Stimulated activated effector memory CD8-positive, alpha-beta T cell treated with anti-CD3 and anti-CD28 coated beads, Interleukin-12 subunit alpha, Interleukin-12 subunit beta, amount 100 ng/mL, for 72 hours (primary cell): ENCODE measurements at regions not wholly inside any gene's neighbourhood (a gene's known extent, or its start where the extent isn't known, plus 50 kb on each side); places are given as distances from the start of the nearest gene placed in this dataset.
"Not testable (repeated sequence)": the region's sequence is repeated elsewhere in the genome, so short reads cannot be mapped to it uniquely, and the experiment has no call there.

Source experiments
- ATAC-seq: fragments of 150-1000 bp; cut with Tn5 transposase; 2 replicates; pipeline ENCODE4 v1.10.0; 2021
- DNase-seq, 2 donors: peaks; one replicate each; pipeline ENCODE4 v3.0.0; 2021 to 2022; ENCODE audit warnings: low spot score in 2 of 2
- H3K27ac Mint-ChIP-seq: one replicate; pipeline ENCODE4 v1.8.0; 2022; ENCODE audit warnings: mild to moderate bottlenecking, mixed read lengths
- H3K36me3 Mint-ChIP-seq: one replicate; pipeline ENCODE4 v1.8.0; 2022; ENCODE audit warnings: mild to moderate bottlenecking, mixed read lengths
- H3K4me1 Mint-ChIP-seq: one replicate; pipeline ENCODE4 v1.8.0; 2022; ENCODE audit warnings: mixed read lengths
- H3K4me3 Mint-ChIP-seq: one replicate; pipeline ENCODE4 v1.8.0; 2022; ENCODE audit warnings: mild to moderate bottlenecking, mixed read lengths
- H3K9me3 Mint-ChIP-seq: one replicate; pipeline ENCODE4 v1.8.0; 2022; ENCODE audit warnings: mixed read lengths

GRCh38 chr3:99319450-99319849, 318.9 kb upstream of the COL8A1 start:
- Mint-ChIP-seq H3K4me1 (no peaks in the 10 kb centered on the region), H3K36me3 (no peaks in the 10 kb centered on the region), H3K9me3 (peaks cover 8% of the 10 kb centered on the region), H3K4me3 (no peak overlapping the region), H3K27ac (no peak overlapping the region)
- DNase-seq (no peak), ATAC-seq (no peak)

- H3K36me3 Mint-ChIP-seq: no peaks in the 10 kb centered on the region
- no peaks in the 10 kb centered on the region for H3K4me1 Mint-ChIP-seq
Measured at GRCh38 chr3:99317201-99317600, 321.2 kb upstream of the COL8A1 start.

DNA sequence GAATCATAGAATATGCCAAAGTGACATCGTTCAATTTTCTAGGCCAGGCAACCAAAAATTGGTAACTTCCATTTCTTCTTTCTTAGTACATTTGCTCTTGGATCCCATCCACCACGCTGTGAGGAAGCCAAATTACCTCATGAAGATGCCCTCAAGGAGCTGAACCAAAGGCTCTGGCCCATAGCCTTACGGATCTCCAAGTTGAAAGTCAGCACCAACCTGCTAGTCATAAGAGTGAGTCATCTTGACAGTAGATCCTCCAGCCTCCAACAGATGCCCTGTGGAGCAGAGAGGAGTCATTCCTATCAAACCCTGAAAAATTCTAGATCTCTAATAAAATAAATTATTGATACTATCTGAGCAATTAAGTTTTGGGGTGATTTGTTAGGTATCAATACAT, 322.5 kb upstream of the COL8A1 start:
- no peak overlapping the region for H3K4me3 Mint-ChIP-seq
- no peak overlapping the region for H3K27ac Mint-ChIP-seq
- no peak for ATAC-seq
- DNase-seq: no peak
- H3K36me3 Mint-ChIP-seq: no peaks in the 10 kb centered on the region
- peaks cover 10% of the 10 kb centered on the region for H3K9me3 Mint-ChIP-seq
- no peaks in the 10 kb centered on the region for H3K4me1 Mint-ChIP-seq

More at GRCh38 chr3:99317201-99317600, 321.2 kb upstream of the COL8A1 start:
- peaks cover 10% of the 10 kb centered on the region for H3K9me3 Mint-ChIP-seq
- no peak for ATAC-seq
- DNase-seq: no peak
- no peak overlapping the region for H3K4me3 Mint-ChIP-seq
- H3K27ac Mint-ChIP-seq: no peak overlapping the region

- no peaks in the 10 kb centered on the region for H3K36me3 Mint-ChIP-seq
- no peak for ATAC-seq
- peaks cover 17% of the 10 kb centered on the region for H3K9me3 Mint-ChIP-seq
- no peak for DNase-seq
- no peak overlapping the region for H3K27ac Mint-ChIP-seq
- no peak overlapping the region for H3K4me3 Mint-ChIP-seq
- H3K4me1 Mint-ChIP-seq: no peaks in the 10 kb centered on the region
Measured at GRCh38 chr3:99313485-99313884, 324.9 kb upstream of the COL8A1 start.

DNA sequence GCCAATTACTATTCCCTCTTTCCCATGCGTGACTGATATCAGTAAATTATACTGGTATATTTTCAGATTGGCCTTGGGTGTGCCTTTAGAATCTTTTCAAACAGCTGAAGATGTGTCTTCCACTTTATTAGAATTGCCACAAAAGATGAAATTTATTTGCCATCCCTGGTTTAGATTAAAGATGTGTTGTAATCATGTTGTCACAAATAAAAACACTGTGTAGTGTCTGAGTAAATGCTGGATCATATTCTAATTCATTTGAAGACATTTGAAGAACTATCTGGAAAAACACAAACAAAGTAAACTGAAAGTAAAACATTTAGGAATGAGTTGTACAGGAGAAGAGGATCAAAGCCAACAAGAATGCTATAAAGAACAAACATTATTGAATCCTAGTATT, 339.7 kb upstream of the COL8A1 start:
- H3K4me1 Mint-ChIP-seq: no peaks in the 10 kb centered on the region
- H3K27ac Mint-ChIP-seq: no peak overlapping the region
- ATAC-seq (no peak), DNase-seq (no peak)
- H3K36me3 Mint-ChIP-seq: no peaks in the 10 kb centered on the region
- H3K4me3 Mint-ChIP-seq: no peak overlapping the region
- peaks cover 5% of the 10 kb centered on the region for H3K9me3 Mint-ChIP-seq

DNA sequence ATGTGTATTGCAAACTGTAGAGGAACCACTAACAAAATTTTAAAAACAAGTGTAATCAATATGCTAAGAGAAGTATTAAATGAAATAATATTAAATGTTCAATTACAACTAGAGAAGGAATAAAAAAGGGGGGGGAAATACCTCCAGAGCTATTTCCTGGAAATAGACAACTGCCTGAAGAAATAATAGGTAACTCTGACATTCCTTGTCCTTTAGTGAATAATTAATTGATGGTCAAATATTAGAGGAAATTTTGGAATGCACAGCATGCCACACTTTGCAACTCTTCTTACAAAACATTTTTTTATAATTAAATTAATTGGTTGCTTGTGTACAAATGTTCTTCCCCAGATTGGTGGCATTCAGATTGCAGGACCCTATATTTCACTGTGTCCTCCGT, 342.6 kb upstream of the COL8A1 start:
- Mint-ChIP-seq H3K9me3 (peaks cover 2% of the 10 kb centered on the region), H3K27ac (no peak overlapping the region), H3K4me3 (no peak overlapping the region), H3K36me3 (no peaks in the 10 kb centered on the region), H3K4me1 (no peaks in the 10 kb centered on the region)
- ATAC-seq (no peak), DNase-seq (no peak)

DNA sequence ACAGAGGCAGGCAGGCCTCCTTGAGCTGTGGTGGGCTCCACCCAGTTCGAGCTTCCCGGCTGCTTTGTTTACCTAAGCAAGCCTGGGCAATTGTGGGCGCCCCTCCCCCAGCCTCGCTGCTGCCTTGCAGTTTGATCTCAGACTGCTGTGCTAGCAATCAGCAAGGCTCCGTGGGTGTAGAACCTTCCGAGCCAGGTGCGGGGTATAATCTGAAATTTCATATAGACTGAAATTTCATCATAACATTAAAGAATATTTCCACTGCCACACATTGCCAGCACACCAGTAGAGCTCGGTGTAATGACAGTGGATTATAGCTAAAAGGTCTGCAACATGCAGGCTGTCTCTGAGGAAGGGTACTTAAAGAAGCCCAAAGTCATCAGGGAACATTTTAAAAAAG, 344.3 kb upstream of the COL8A1 start:
- H3K4me3 Mint-ChIP-seq, H3K27ac Mint-ChIP-seq, DNase-seq, H3K9me3 Mint-ChIP-seq, H3K36me3 Mint-ChIP-seq, ATAC-seq, H3K4me1 Mint-ChIP-seq: not testable (repeated sequence)

DNA sequence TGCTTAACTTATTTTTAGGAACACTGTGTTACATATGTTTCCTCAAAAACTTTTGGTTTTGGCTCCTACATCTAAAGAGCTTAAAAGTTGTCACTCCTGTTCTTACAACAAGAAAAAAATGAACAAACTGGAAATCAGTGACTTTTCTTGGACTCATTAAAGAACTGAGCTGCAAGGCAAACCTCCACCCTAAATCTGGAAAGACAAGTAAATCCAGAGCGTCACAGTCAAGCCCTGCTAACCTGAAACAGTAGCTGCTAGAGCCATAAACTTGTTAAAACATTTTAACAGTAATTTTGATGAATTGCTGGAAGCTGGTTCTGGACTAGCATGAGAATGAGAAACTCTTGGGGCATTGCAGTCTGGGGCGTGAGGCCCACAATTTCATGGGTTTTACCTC, 350.5 kb upstream of the COL8A1 start:
- Mint-ChIP-seq H3K9me3 (peaks cover 7% of the 10 kb centered on the region), H3K36me3 (no peaks in the 10 kb centered on the region), H3K27ac (no peak overlapping the region), H3K4me1 (no peaks in the 10 kb centered on the region), H3K4me3 (no peak overlapping the region)
- ATAC-seq (no peak), DNase-seq (no peak)

- no peaks in the 10 kb centered on the region for H3K36me3 Mint-ChIP-seq
- no peaks in the 10 kb centered on the region for H3K4me1 Mint-ChIP-seq
- peaks cover 7% of the 10 kb centered on the region for H3K9me3 Mint-ChIP-seq
- ATAC-seq (no peak), DNase-seq (no peak)
- H3K4me3 Mint-ChIP-seq: no peak overlapping the region
- H3K27ac Mint-ChIP-seq: no peak overlapping the region
Measured at GRCh38 chr3:99286266-99286845, 352.0 kb upstream of the COL8A1 start.

DNA sequence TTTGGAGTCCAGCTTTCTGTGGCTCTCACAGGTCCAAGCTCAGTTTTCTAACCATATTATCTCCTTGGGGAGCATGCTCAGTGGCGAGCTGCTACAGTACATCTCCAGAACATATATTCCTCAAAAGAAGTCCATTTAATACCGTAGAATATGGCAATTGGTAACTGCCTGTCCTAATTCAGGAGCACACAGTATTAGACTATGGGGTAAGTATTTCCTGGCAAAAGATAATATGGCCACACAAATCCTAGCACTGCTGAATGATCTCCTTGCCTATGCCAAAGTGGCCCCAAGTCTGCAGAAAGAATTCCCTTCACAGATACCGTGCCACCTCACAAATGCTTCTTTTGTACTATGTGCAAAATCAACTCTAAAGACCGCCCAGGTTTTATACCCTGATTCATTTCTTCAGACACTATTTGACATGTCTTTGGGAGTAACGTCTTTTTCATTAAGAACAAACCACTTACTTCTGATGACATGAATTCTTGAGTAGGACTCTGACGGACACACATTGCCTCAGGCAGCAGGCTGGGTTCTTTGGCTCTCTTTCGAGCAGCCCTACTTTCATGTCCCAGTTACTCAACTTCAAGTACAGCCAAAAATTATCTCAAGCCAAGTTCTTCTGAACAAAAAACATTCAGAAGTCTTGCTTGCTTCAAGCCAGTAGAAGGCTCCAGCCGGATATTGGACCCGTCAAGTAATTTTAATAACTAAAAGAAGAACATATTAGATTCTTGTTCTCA, 368.3 kb upstream of the DCBLD2 start:
- ATAC-seq: peak; percentile 16
- Mint-ChIP-seq H3K27ac (no peak overlapping the region), H3K9me3 (peaks cover 3% of the 10 kb centered on the region), H3K4me3 (no peak overlapping the region), H3K36me3 (no peaks in the 10 kb centered on the region), H3K4me1 (no peaks in the 10 kb centered on the region)
- DNase-seq: no peak

GRCh38 chr3:99256788-99257187, 355.3 kb upstream of the DCBLD2 start:
- DNase-seq: no peak
- no peak overlapping the region for H3K4me3 Mint-ChIP-seq
- no peaks in the 10 kb centered on the region for H3K36me3 Mint-ChIP-seq
- H3K9me3 Mint-ChIP-seq: peaks cover 8% of the 10 kb centered on the region
- H3K4me1 Mint-ChIP-seq: no peaks in the 10 kb centered on the region
- H3K27ac Mint-ChIP-seq: no peak overlapping the region
- no peak for ATAC-seq

DNA sequence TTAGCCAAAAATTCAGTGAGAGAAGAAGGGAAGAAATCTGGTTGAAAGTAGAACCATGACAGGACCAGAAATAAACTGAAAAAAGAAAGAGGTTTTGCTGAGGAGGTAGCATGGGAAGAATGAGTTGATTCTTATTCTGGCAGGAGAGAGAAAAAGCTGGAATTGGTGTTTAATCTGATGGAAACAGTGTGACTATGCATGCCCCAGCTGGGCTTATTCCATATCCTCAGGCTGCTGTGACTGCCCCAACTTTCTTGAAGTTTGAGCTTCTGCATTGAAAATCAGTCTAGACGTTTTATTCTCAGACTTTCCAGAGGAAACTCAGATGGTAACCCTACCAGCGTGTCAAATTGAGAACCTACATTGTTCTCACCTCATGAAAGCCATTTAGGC, 352.5 kb upstream of the DCBLD2 start:
- ATAC-seq (no peak), DNase-seq (no peak)
- no peaks in the 10 kb centered on the region for H3K4me1 Mint-ChIP-seq
- H3K4me3 Mint-ChIP-seq: no peak overlapping the region
- no peaks in the 10 kb centered on the region for H3K36me3 Mint-ChIP-seq
- peaks cover 3% of the 10 kb centered on the region for H3K9me3 Mint-ChIP-seq
- H3K27ac Mint-ChIP-seq: no peak overlapping the region

- Mint-ChIP-seq H3K4me3 (no peak overlapping the region), H3K36me3 (no peaks in the 10 kb centered on the region), H3K27ac (no peak overlapping the region), H3K9me3 (peaks cover 3% of the 10 kb centered on the region), H3K4me1 (no peaks in the 10 kb centered on the region)
- no peak for DNase-seq
- no peak for ATAC-seq
Measured at GRCh38 chr3:99250821-99251355, 349.4 kb upstream of the DCBLD2 start.

GRCh38 chr3:99250272-99250671, 348.8 kb upstream of the DCBLD2 start:
- Mint-ChIP-seq H3K9me3 (peaks cover 3% of the 10 kb centered on the region), H3K27ac (no peak overlapping the region), H3K4me3 (no peak overlapping the region), H3K36me3 (no peaks in the 10 kb centered on the region), H3K4me1 (no peaks in the 10 kb centered on the region)
- no peak for DNase-seq
- no peak for ATAC-seq

GRCh38 chr3:99249627-99250026, 348.1 kb upstream of the DCBLD2 start:
- H3K4me1 Mint-ChIP-seq: no peaks in the 10 kb centered on the region
- ATAC-seq: no peak
- no peak overlapping the region for H3K27ac Mint-ChIP-seq

DNA sequence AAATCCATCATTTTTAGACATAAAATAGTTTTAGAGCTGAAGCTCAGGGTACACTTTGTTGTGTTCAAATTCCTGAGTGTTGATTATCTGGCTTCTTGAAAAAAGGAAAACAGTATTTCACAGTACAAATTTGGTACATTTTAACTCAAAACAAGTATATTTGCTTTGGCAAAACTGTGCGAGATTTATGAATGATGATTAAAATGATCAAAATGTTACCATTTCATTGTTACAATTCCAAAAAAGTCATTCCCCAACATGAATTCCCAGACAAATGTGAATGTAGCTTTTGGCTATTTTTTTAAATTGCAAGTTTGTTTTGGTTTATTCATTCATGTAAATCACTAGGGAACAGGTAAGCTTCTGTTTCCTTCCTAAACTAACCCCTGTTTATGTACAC, 347.4 kb upstream of the DCBLD2 start:
- Mint-ChIP-seq H3K4me1 (no peaks in the 10 kb centered on the region), H3K27ac (no peak overlapping the region), H3K36me3 (no peaks in the 10 kb centered on the region), H3K4me3 (no peak overlapping the region), H3K9me3 (peaks cover 3% of the 10 kb centered on the region)
- DNase-seq (no peak), ATAC-seq (no peak)

More at GRCh38 chr3:99249627-99250026, 348.1 kb upstream of the DCBLD2 start:
- H3K36me3 Mint-ChIP-seq: no peaks in the 10 kb centered on the region
- no peak for DNase-seq
- no peak overlapping the region for H3K4me3 Mint-ChIP-seq
- peaks cover 3% of the 10 kb centered on the region for H3K9me3 Mint-ChIP-seq
